ENCODE measurements at regions not wholly inside any gene's neighbourhood (a gene's known extent, or its start where the extent isn't known, plus 50 kb on each side); places are given as distances from the start of the nearest gene placed in this dataset.
"Not testable (repeated sequence)": the region's sequence is repeated elsewhere in the genome, so short reads cannot be mapped to it uniquely, and the experiment has no call there.

GRCh38 chr19:29873801-29874575 lies 62.2 kb downstream of the CCNE1 start:
- DNase-seq (ENCODE audit: low read depth) (no peak), FAIRE-seq (no peak)
- no peaks in the 10 kb centered on the region for H3K36me3 ChIP-seq (ENCODE audit: control insufficient read depth, insufficient read depth, low read length)
- no peaks in the 10 kb centered on the region for H3K27me3 ChIP-seq (ENCODE audit: control insufficient read depth, insufficient read depth, low read length)
- TF ChIP-seq, protein P1, sequence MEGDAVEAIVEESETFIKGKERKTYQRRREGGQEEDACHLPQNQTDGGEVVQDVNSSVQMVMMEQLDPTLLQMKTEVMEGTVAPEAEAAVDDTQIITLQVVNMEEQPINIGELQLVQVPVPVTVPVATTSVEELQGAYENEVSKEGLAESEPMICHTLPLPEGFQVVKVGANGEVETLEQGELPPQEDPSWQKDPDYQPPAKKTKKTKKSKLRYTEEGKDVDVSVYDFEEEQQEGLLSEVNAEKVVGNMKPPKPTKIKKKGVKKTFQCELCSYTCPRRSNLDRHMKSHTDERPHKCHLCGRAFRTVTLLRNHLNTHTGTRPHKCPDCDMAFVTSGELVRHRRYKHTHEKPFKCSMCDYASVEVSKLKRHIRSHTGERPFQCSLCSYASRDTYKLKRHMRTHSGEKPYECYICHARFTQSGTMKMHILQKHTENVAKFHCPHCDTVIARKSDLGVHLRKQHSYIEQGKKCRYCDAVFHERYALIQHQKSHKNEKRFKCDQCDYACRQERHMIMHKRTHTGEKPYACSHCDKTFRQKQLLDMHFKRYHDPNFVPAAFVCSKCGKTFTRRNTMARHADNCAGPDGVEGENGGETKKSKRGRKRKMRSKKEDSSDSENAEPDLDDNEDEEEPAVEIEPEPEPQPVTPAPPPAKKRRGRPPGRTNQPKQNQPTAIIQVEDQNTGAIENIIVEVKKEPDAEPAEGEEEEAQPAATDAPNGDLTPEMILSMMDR (IDR thresholded peaks at IDR 0.05; ENCODE audit: insufficient read depth, low read length, severe bottlenecking): no peak
- no peak overlapping the region for H3K4me3 ChIP-seq (ENCODE audit: low read depth, low read length)

DNA sequence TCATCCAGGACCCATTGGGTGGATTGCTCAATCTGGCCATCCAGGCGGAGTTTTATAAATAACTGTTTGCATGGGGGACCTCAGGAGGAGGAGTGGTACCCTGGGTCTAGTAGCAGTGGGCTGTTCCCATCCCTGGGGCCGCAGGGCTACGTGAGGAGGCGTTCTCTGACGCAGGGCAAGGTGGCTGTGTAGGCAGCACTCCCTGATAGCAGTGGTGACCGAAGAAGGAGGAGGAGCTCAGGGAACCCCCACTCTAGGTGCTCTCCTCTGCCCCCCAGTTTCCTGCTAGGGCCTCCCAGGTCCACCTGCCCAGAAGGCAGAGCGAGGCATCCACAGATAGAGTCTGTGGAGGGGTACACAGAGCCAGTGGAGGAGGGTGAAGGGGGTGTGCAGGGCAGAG lies 64.1 kb downstream of the CCNE1 start:
- DNase-seq (ENCODE audit: low read depth): no peak
- FAIRE-seq: no peak
- TF ChIP-seq, protein P1 (IDR thresholded peaks at IDR 0.05; ENCODE audit: insufficient read depth, low read length, severe bottlenecking): no peak
- H3K36me3 ChIP-seq (ENCODE audit: control insufficient read depth, insufficient read depth, low read length): no peaks in the 10 kb centered on the region
- H3K4me3 ChIP-seq (ENCODE audit: low read depth, low read length): no peak overlapping the region
- no peaks in the 10 kb centered on the region for H3K27me3 ChIP-seq (ENCODE audit: control insufficient read depth, insufficient read depth, low read length)

GRCh38 chr19:29876414-29876813 lies 64.6 kb downstream of the CCNE1 start:
- Histone ChIP-seq H3K4me3 (ENCODE audit: low read depth, low read length) (no peak overlapping the region), H3K27me3 (ENCODE audit: control insufficient read depth, insufficient read depth, low read length) (no peaks in the 10 kb centered on the region), H3K36me3 (ENCODE audit: control insufficient read depth, insufficient read depth, low read length) (no peaks in the 10 kb centered on the region)
- FAIRE-seq (no peak), DNase-seq (ENCODE audit: low read depth) (no peak)
- TF ChIP-seq, protein P1 (IDR thresholded peaks at IDR 0.05; ENCODE audit: insufficient read depth, low read length, severe bottlenecking): no peak

GRCh38 chr19:29876908-29877307 lies 65.1 kb downstream of the CCNE1 start:
- not testable (repeated sequence) for FAIRE-seq; H3K36me3 ChIP-seq (ENCODE audit: control insufficient read depth, insufficient read depth, low read length); H3K4me3 ChIP-seq (ENCODE audit: low read depth, low read length); DNase-seq (ENCODE audit: low read depth); H3K27me3 ChIP-seq (ENCODE audit: control insufficient read depth, insufficient read depth, low read length)

GRCh38 chr19:29878973-29879654 lies 62.9 kb upstream of the URI1 start:
- DNase-seq (ENCODE audit: low read depth) (peak; percentile 28), FAIRE-seq (no peak)
- H3K4me3 ChIP-seq (ENCODE audit: low read depth, low read length): no peak overlapping the region
- H3K36me3 ChIP-seq (ENCODE audit: control insufficient read depth, insufficient read depth, low read length): no peaks in the 10 kb centered on the region
- H3K27me3 ChIP-seq (ENCODE audit: control insufficient read depth, insufficient read depth, low read length): no peaks in the 10 kb centered on the region
- TF ChIP-seq, protein P1 (IDR thresholded peaks at IDR 0.05; ENCODE audit: insufficient read depth, low read length, severe bottlenecking): no peak

- FAIRE-seq: no peak
- TF ChIP-seq, protein P1 (IDR thresholded peaks at IDR 0.05; ENCODE audit: insufficient read depth, low read length, severe bottlenecking): no peak
- Histone ChIP-seq H3K27me3 (ENCODE audit: control insufficient read depth, insufficient read depth, low read length) (no peaks in the 10 kb centered on the region), H3K36me3 (ENCODE audit: control insufficient read depth, insufficient read depth, low read length) (no peaks in the 10 kb centered on the region), H3K4me3 (ENCODE audit: low read depth, low read length) (no peak overlapping the region)
- DNase-seq (ENCODE audit: low read depth): no peak
Observed at GRCh38 chr19:29879655-29879974, 62.4 kb upstream of the URI1 start.
